ENCODE measurements at regions not wholly inside any gene's neighbourhood (a gene's known extent, or its start where the extent isn't known, plus 50 kb on each side); places are given as distances from the start of the nearest gene placed in this dataset.

DNA sequence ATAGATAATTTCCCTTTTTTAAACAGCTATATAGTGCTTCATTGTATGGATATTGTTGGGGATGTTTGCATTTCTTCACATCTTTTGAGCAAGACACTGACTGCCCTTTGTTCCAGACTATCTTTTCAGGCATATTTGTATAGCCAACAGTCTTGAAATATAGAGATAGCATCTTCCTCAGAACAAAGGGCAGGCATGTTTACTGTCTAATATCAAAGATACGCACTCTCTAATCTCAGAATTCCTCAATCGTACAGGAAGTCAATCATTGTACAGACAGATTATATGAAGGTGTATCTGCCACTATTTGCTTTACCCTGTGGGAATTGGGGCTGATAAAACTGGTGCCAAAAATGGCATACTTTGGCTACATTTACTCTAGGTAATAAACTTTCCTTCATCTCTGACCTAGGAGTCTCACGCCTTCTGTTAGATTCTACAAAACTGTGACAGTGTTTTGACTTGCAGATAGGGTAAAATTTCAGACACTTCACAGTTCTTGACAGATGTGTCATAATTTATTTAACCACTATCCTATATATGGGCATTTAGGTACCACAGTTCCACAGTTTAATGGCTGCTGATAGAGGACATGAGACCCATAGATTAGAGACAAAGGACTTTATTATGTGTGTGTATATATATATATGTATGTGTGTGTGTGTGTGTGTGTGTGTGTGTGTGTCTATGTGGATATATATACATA lies 321.0 kb downstream of the IGSF11 start:
- no peaks in the 10 kb centered on the region for H3K9me3 ChIP-seq
- no peaks in the 10 kb centered on the region for H3K36me3 ChIP-seq
- no peak for DNase-seq
- no peaks in the 10 kb centered on the region for H3K27me3 ChIP-seq
- no peak for TF ChIP-seq CTCF (IDR thresholded peaks at IDR 0.05)
- intact Hi-C loops (cut with DNase I) = no loop called here
- H3K4me3 ChIP-seq = no peak overlapping the region
- H3K9ac ChIP-seq (ENCODE audit: low read depth in 2 of 2, low read length in 2 of 2) = no peak overlapping the region
- H3K4me1 ChIP-seq = no peaks in the 10 kb centered on the region
- H3K27ac ChIP-seq = no peak overlapping the region

GRCh38 chr3:118714800-118715199 lies 319.8 kb downstream of the IGSF11 start:
- Histone ChIP-seq H3K36me3 (no peaks in the 10 kb centered on the region), H3K27me3 (no peaks in the 10 kb centered on the region), H3K9me3 (no peaks in the 10 kb centered on the region), H3K9ac (ENCODE audit: low read depth in 2 of 2, low read length in 2 of 2) (no peak overlapping the region), H3K4me1 (no peaks in the 10 kb centered on the region), H3K27ac (no peak overlapping the region), H3K4me3 (no peak overlapping the region)
- TF ChIP-seq CTCF (IDR thresholded peaks at IDR 0.05) = no peak
- DNase-seq = no peak
- intact Hi-C loops (cut with DNase I) = no loop called here

GRCh38 chr3:118729546-118729945 lies 305.1 kb downstream of the IGSF11 start:
- Histone ChIP-seq H3K4me3 (no peak overlapping the region), H3K27me3 (no peaks in the 10 kb centered on the region), H3K36me3 (no peaks in the 10 kb centered on the region), H3K4me1 (no peaks in the 10 kb centered on the region), H3K9ac (ENCODE audit: low read depth in 2 of 2, low read length in 2 of 2) (no peak overlapping the region), H3K27ac (no peak overlapping the region), H3K9me3 (no peaks in the 10 kb centered on the region)
- no peak for TF ChIP-seq CTCF (IDR thresholded peaks at IDR 0.05)
- DNase-seq = no peak
- intact Hi-C loops (cut with DNase I) = no loop called here

- Histone ChIP-seq H3K4me3 (no peak overlapping the region), H3K9me3 (no peaks in the 10 kb centered on the region), H3K27me3 (no peaks in the 10 kb centered on the region), H3K27ac (no peak overlapping the region), H3K4me1 (no peaks in the 10 kb centered on the region), H3K9ac (ENCODE audit: low read depth in 2 of 2, low read length in 2 of 2) (no peak overlapping the region), H3K36me3 (no peaks in the 10 kb centered on the region)
- DNase-seq = no peak
- intact Hi-C loops (cut with DNase I) = no loop called here
- no peak for TF ChIP-seq CTCF (IDR thresholded peaks at IDR 0.05)
Measured at GRCh38 chr3:118734664-118735063, 300.0 kb downstream of the IGSF11 start.

- Histone ChIP-seq H3K27ac (no peak overlapping the region), H3K9ac (ENCODE audit: low read depth in 2 of 2, low read length in 2 of 2) (no peak overlapping the region), H3K27me3 (no peaks in the 10 kb centered on the region), H3K36me3 (no peaks in the 10 kb centered on the region), H3K9me3 (no peaks in the 10 kb centered on the region), H3K4me1 (no peaks in the 10 kb centered on the region), H3K4me3 (no peak overlapping the region)
- intact Hi-C loops (cut with DNase I) = no loop called here
- no peak for DNase-seq
- TF ChIP-seq CTCF (IDR thresholded peaks at IDR 0.05) = no peak
Measured at GRCh38 chr3:118736107-118736506, 298.5 kb downstream of the IGSF11 start.

Measured in colonic mucosa (tissue), 4 donors.